Right lobe of liver (tissue), 4 donors: ENCODE measurements at regions not wholly inside any gene's neighbourhood (a gene's known extent, or its start where the extent isn't known, plus 50 kb on each side); places are given as distances from the start of the nearest gene placed in this dataset.

Source experiments
- CTCF ChIP-seq, 4 donors: fragments of 200-600 bp in 3 of 4; fragments of 450-650 bp in 1 of 4; IDR thresholded peaks; one replicate each; pipeline versions ENCODE4 v1.5.1 to v1.8.0; 2016 to 2022; ENCODE audit warnings: antibody characterized with exemption in 4 of 4, mild to moderate bottlenecking in 2 of 4
- POLR2A ChIP-seq: fragments of 450-650 bp; IDR thresholded peaks from one replicate; pipeline ENCODE4 v1.6.1; 2017; ENCODE audit warnings: antibody characterized with exemption, mild to moderate bottlenecking
- donor health status: DM: no; HTN: no; CAD: no.
- donor health status: DM: no; HTN: no; CAD: no.
- donor health status: DM: no; HTN: yes; CAD: no.

DNA sequence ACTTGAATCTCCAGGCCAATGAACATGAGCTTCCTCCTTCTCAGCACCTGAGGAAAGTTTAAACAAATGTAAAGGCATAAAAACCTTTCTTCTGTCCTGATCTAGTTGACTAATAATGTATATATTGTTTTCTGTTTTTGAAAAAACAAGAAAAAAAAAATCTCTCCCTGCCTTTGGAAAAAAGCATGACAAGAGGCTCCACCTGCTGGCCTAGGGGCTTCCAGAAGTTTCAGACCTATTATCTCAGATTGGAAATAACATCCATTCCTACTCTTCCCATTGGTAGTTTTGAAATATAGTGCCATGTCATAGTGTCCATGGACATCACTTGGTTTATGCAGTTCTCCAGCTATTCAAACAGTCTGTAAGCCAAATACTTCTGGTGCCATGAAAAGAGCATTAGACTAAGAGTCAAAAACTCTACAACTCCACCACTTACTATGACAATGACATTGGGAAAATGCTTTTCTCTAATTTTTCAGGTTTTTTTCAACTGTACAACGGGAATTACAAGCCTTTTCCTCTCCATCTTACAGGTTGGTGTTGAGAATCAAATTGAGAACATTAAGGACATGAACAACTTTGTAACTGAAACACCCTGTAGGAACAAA lies 409.6 kb upstream of the MPDZ start:
- TF ChIP-seq POLR2A (no peak), CTCF (IDR thresholded peaks at IDR 0.05) (peak; percentile 21 to 44 (median 42))
